Muscle of leg (tissue), 3 donors: ENCODE measurements at regions not wholly inside any gene's neighbourhood (a gene's known extent, or its start where the extent isn't known, plus 50 kb on each side); places are given as distances from the start of the nearest gene placed in this dataset.
"Not testable (repeated sequence)": the region's sequence is repeated elsewhere in the genome, so short reads cannot be mapped to it uniquely, and the experiment has no call there.

Experiments
- DNase-seq: peaks from one replicate; pipeline ENCODE4 v3.0.0; 2013
- H3K27ac ChIP-seq: one replicate; pipeline ENCODE4 v1.5.1; 2013; ENCODE audit warnings: mild to moderate bottlenecking, low read length, control low read depth
- H3K27me3 ChIP-seq: one replicate; pipeline ENCODE4 v1.6.1; 2013; ENCODE audit warnings: low read length; ENCODE audit not compliant: control insufficient read depth, insufficient read depth
- H3K36me3 ChIP-seq: one replicate; pipeline ENCODE4 v1.6.1; 2013; ENCODE audit warnings: low read length; ENCODE audit not compliant: control insufficient read depth, insufficient read depth
- H3K4me1 ChIP-seq: one replicate; pipeline ENCODE4 v1.6.1; 2013; ENCODE audit warnings: low read length; ENCODE audit not compliant: control insufficient read depth, insufficient read depth
- H3K4me3 ChIP-seq: one replicate; pipeline ENCODE4 v1.5.1; 2013; ENCODE audit warnings: low read length, control low read depth
- H3K9me3 ChIP-seq: replicated peaks from 2 replicates; pipeline ENCODE4 v1.6.1; 2013; ENCODE audit warnings: low read depth, low read length; ENCODE audit not compliant: control insufficient read depth
- WGBS: methylation state at CpG from one replicate; pipeline ENCODE4 v1.1.5; 2013; ENCODE audit warnings: missing lambda C conversion rate; ENCODE audit not compliant: insufficient coverage; 5-methylcytosine and 5-hydroxymethylcytosine counted together

GRCh38 chr2:160583813-160584537 lies 90.4 kb upstream of the RBMS1 start:
- peaks cover 8% of the 10 kb centered on the region for H3K4me1 ChIP-seq
- 84% methylated on average over 5 of the region's 8 CpGs for WGBS
- H3K27ac ChIP-seq, result peak overlapping the region; percentile 36
- no peaks in the 10 kb centered on the region for H3K9me3 ChIP-seq
- H3K4me3 ChIP-seq, result no peak overlapping the region
- H3K36me3 ChIP-seq, result no peaks in the 10 kb centered on the region
- no peaks in the 10 kb centered on the region for H3K27me3 ChIP-seq
- DNase-seq, result no peak

GRCh38 chr2:160584972-160585494 lies 91.4 kb upstream of the RBMS1 start:
- DNase-seq, result no peak
- Histone ChIP-seq H3K27ac (no peak overlapping the region), H3K9me3 (no peaks in the 10 kb centered on the region), H3K27me3 (no peaks in the 10 kb centered on the region), H3K36me3 (no peaks in the 10 kb centered on the region), H3K4me3 (no peak overlapping the region), H3K4me1 (peaks cover 8% of the 10 kb centered on the region)

GRCh38 chr2:160590664-160591063 lies 97.1 kb upstream of the RBMS1 start:
- Histone ChIP-seq H3K4me1 (no peaks in the 10 kb centered on the region), H3K9me3 (no peaks in the 10 kb centered on the region), H3K4me3 (no peak overlapping the region), H3K36me3 (no peaks in the 10 kb centered on the region), H3K27me3 (no peaks in the 10 kb centered on the region), H3K27ac (no peak overlapping the region)
- no peak for DNase-seq
- WGBS, result no CpG with 5 or more reads among the region's 1 CpG

GRCh38 chr2:160592401-160592800 lies 98.8 kb upstream of the RBMS1 start:
- Histone ChIP-seq H3K27me3 (no peaks in the 10 kb centered on the region), H3K36me3 (no peaks in the 10 kb centered on the region), H3K27ac (no peak overlapping the region), H3K4me3 (no peak overlapping the region), H3K9me3 (no peaks in the 10 kb centered on the region), H3K4me1 (no peaks in the 10 kb centered on the region)
- no CpG with 5 or more reads among the region's 1 CpG for WGBS
- DNase-seq, result no peak

- Histone ChIP-seq H3K27me3 (no peaks in the 10 kb centered on the region), H3K4me1 (no peaks in the 10 kb centered on the region), H3K4me3 (no peak overlapping the region), H3K9me3 (no peaks in the 10 kb centered on the region), H3K36me3 (no peaks in the 10 kb centered on the region), H3K27ac (no peak overlapping the region)
- DNase-seq, result no peak
These were observed 99.4 kb upstream of the RBMS1 start for GRCh38 chr2:160592993-160593392.

- Histone ChIP-seq H3K36me3 (no peaks in the 10 kb centered on the region), H3K4me3 (no peak overlapping the region), H3K4me1 (no peaks in the 10 kb centered on the region), H3K9me3 (no peaks in the 10 kb centered on the region), H3K27ac (no peak overlapping the region), H3K27me3 (no peaks in the 10 kb centered on the region)
- no peak for DNase-seq
These were observed 102.8 kb upstream of the RBMS1 start for GRCh38 chr2:160596441-160596840.

GRCh38 chr2:160600437-160600836 lies 106.8 kb upstream of the RBMS1 start:
- not testable (repeated sequence) for H3K4me1 ChIP-seq, H3K36me3 ChIP-seq, H3K27ac ChIP-seq, H3K27me3 ChIP-seq, DNase-seq, H3K4me3 ChIP-seq, H3K9me3 ChIP-seq
- WGBS, result 91% methylated on average over 1 of the region's 1 CpG

GRCh38 chr2:160602073-160602472 lies 108.5 kb upstream of the RBMS1 start:
- Histone ChIP-seq H3K27ac (no peak overlapping the region), H3K36me3 (no peaks in the 10 kb centered on the region), H3K9me3 (no peaks in the 10 kb centered on the region), H3K27me3 (no peaks in the 10 kb centered on the region), H3K4me3 (no peak overlapping the region), H3K4me1 (no peaks in the 10 kb centered on the region)
- no CpG with 5 or more reads among the region's 2 CpGs for WGBS
- no peak for DNase-seq

- Histone ChIP-seq H3K4me1 (no peaks in the 10 kb centered on the region), H3K27ac (no peak overlapping the region), H3K27me3 (no peaks in the 10 kb centered on the region), H3K4me3 (no peak overlapping the region), H3K36me3 (no peaks in the 10 kb centered on the region), H3K9me3 (no peaks in the 10 kb centered on the region)
- no CpG with 5 or more reads among the region's 3 CpGs for WGBS
- DNase-seq, result no peak
These were observed 110.3 kb upstream of the RBMS1 start for GRCh38 chr2:160603771-160604510.

GRCh38 chr2:160606341-160606740 lies 112.7 kb upstream of the RBMS1 start:
- Histone ChIP-seq H3K27me3 (no peaks in the 10 kb centered on the region), H3K4me3 (no peak overlapping the region), H3K27ac (no peak overlapping the region), H3K36me3 (no peaks in the 10 kb centered on the region), H3K9me3 (no peaks in the 10 kb centered on the region), H3K4me1 (no peaks in the 10 kb centered on the region)
- no peak for DNase-seq
- no CpG with 5 or more reads among the region's 1 CpG for WGBS
